Smooth muscle cell (in vitro differentiated cells): ENCODE measurements at regions not wholly inside any gene's neighbourhood (a gene's known extent, or its start where the extent isn't known, plus 50 kb on each side); places are given as distances from the start of the nearest gene placed in this dataset.

Source experiments
- DNase-seq: peaks from one replicate; lab custom pipeline; 2025; ENCODE audit not compliant: unreplicated experiment; lab: John Stamatoyannopoulos, UW
- H2AFZ ChIP-seq: fragments of 200-600 bp; sonication (generic); 2 replicates; pipeline ENCODE4 v1.6.0; 2016; ENCODE audit warnings: antibody characterized with exemption, low read depth, mild to moderate bottlenecking
- H3F3A ChIP-seq: fragments of 200-600 bp; sonication (generic); 2 replicates; pipeline ENCODE4 v1.6.0; 2017; ENCODE audit warnings: antibody characterized with exemption, low read depth
- H3K27ac ChIP-seq: fragments of 200-600 bp; sonication (generic); 2 replicates; pipeline ENCODE4 v1.5.1; 2016; ENCODE audit warnings: low read depth, mild to moderate bottlenecking
- H3K27me3 ChIP-seq: fragments of 200-600 bp; sonication (generic); 2 replicates; pipeline ENCODE4 v1.6.1; 2016; ENCODE audit warnings: low read depth, mild to moderate bottlenecking
- H3K36me3 ChIP-seq: fragments of 200-600 bp; sonication (generic); 2 replicates; pipeline ENCODE4 v1.5.1; 2016; ENCODE audit warnings: low read depth
- H3K4me1 ChIP-seq: fragments of 200-600 bp; sonication (generic); 2 replicates; pipeline ENCODE4 v1.5.1; 2016; ENCODE audit warnings: low read depth
- H3K4me2 ChIP-seq: fragments of 200-600 bp; sonication (generic); 2 replicates; pipeline ENCODE4 v1.6.0; 2016; ENCODE audit warnings: mild to moderate bottlenecking
- H3K4me3 ChIP-seq: fragments of 200-600 bp; sonication (generic); 2 replicates; pipeline ENCODE4 v1.5.1; 2016; ENCODE audit warnings: mild to moderate bottlenecking
- H3K79me2 ChIP-seq: fragments of 200-600 bp; sonication (generic); 2 replicates; pipeline ENCODE4 v1.6.0; 2016; ENCODE audit warnings: low read depth, mild to moderate bottlenecking
- H3K9ac ChIP-seq: fragments of 200-600 bp; sonication (generic); 2 replicates; pipeline ENCODE4 v1.6.0; 2016; ENCODE audit warnings: low read depth
- H3K9me3 ChIP-seq: fragments of 200-600 bp; sonication (generic); replicated peaks from 2 replicates; pipeline ENCODE4 v1.5.1; 2016; ENCODE audit warnings: low read depth
- H4K20me1 ChIP-seq: fragments of 200-600 bp; sonication (generic); 2 replicates; pipeline ENCODE4 v1.6.0; 2016; ENCODE audit warnings: low read depth
- WGBS: methylation state at CpG from one replicate; pipeline ENCODE4 v1.1.7; 2016; ENCODE audit warnings: low lambda C conversion rate; 5-methylcytosine and 5-hydroxymethylcytosine counted together
- TF ChIP-seq, protein P1 (sequence below): fragments of 200-600 bp; sonication (generic); IDR thresholded peaks from 2 replicates; pipeline ENCODE4 v1.5.1; 2017; ENCODE audit warnings: borderline replicate concordance, mild to moderate bottlenecking, antibody characterized with exemption; ENCODE audit not compliant: insufficient read depth, poor library complexity, severe bottlenecking

DNA sequence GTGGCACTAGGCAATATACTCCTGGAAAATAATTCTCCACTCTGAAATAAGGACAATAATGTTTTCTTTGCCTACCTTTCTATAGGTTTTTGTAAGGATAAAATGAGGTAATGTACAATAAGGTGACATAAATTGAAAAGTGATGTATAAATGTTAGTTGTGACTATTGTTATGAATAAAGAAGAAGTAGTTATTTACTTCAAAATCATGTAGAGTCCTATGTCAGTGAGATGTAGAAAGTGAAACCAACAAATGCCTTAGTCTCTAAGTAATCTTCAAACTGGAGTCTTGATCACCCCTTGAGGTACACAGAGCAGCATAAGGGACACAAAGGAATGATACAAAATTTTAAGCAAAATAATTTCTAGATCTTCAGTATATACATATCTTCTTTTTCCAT is 60.3 kb upstream of the TP63 start:
- no peaks in the 10 kb centered on the region for H3F3A ChIP-seq
- no peak overlapping the region for H3K27ac ChIP-seq
- no peaks in the 10 kb centered on the region for H3K27me3 ChIP-seq
- no peak overlapping the region for H3K4me3 ChIP-seq
- no peak overlapping the region for H3K9ac ChIP-seq
- H3K4me1 ChIP-seq: no peaks in the 10 kb centered on the region
- H2AFZ ChIP-seq: no peak overlapping the region
- no peaks in the 10 kb centered on the region for H3K79me2 ChIP-seq
- H3K4me2 ChIP-seq: no peak overlapping the region
- TF ChIP-seq, protein P1, sequence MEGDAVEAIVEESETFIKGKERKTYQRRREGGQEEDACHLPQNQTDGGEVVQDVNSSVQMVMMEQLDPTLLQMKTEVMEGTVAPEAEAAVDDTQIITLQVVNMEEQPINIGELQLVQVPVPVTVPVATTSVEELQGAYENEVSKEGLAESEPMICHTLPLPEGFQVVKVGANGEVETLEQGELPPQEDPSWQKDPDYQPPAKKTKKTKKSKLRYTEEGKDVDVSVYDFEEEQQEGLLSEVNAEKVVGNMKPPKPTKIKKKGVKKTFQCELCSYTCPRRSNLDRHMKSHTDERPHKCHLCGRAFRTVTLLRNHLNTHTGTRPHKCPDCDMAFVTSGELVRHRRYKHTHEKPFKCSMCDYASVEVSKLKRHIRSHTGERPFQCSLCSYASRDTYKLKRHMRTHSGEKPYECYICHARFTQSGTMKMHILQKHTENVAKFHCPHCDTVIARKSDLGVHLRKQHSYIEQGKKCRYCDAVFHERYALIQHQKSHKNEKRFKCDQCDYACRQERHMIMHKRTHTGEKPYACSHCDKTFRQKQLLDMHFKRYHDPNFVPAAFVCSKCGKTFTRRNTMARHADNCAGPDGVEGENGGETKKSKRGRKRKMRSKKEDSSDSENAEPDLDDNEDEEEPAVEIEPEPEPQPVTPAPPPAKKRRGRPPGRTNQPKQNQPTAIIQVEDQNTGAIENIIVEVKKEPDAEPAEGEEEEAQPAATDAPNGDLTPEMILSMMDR: no peak
- no peak for DNase-seq
- no peaks in the 10 kb centered on the region for H3K9me3 ChIP-seq
- H3K36me3 ChIP-seq: no peaks in the 10 kb centered on the region
- no peaks in the 10 kb centered on the region for H4K20me1 ChIP-seq

DNA sequence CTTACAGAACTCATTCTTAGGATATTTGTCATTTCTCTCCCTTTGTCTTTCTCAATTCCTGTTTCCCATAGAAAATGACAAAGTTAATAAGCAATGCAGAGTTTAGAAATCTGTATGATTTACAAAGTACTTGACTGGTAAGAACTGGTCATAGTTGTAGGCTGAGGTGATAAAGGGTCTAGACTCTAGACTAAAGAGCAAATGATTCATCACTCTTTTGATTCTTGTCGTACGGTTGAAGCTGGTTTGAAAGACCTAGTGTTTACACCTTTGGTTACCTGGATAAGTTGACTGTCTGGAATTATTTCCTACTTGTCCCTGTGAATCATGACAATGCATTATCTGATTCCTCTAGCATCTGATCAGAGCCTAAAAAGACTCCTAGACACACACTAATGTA is 58.9 kb upstream of the TP63 start:
- TF ChIP-seq, protein P1: no peak
- peak overlapping the region; percentile 48 for H3K4me2 ChIP-seq

DNA sequence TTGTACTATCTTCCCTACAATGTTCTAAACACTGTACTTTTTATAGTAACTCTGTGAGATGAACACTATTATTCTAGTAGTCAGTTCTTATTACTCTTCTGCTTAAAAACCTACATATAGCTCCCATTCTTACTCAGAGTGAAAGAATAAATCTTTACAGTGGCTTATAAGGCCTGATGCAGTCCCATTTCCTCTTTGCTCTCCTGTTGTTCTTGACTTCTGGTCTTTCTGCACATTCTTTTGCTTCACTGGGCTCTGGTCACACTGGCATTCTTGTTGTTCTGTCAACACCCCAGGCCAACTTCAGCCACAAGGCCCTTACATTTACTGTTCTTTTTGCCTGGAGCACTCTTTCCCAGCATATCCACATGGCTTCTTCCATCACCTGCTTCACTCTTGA is 58.2 kb upstream of the TP63 start:
- Histone ChIP-seq H3K4me1 (no peaks in the 10 kb centered on the region), H3K4me2 (peak overlapping the region; percentile 48), H4K20me1 (no peaks in the 10 kb centered on the region), H3K79me2 (no peaks in the 10 kb centered on the region), H3K9me3 (no peaks in the 10 kb centered on the region), H3K9ac (peak overlapping the region; percentile 56), H3K27ac (peak overlapping the region; percentile 90), H3F3A (no peaks in the 10 kb centered on the region), H3K27me3 (no peaks in the 10 kb centered on the region), H3K4me3 (no peak overlapping the region), H3K36me3 (no peaks in the 10 kb centered on the region), H2AFZ (no peak overlapping the region)
- no peak for DNase-seq
- TF ChIP-seq, protein P1: no peak

More for the DNA sequence above, 58.9 kb upstream of the TP63 start:
- H3K27ac ChIP-seq: peak overlapping the region; percentile 90
- no peaks in the 10 kb centered on the region for H3K36me3 ChIP-seq
- peak overlapping the region; percentile 56 for H3K9ac ChIP-seq
- no peak for DNase-seq
- H3K4me3 ChIP-seq: no peak overlapping the region
- WGBS: 19% methylated on average over 2 of the region's 2 CpGs
- H3K27me3 ChIP-seq: no peaks in the 10 kb centered on the region
- no peak overlapping the region for H2AFZ ChIP-seq
- no peaks in the 10 kb centered on the region for H3K9me3 ChIP-seq
- H3K4me1 ChIP-seq: no peaks in the 10 kb centered on the region
- no peaks in the 10 kb centered on the region for H3K79me2 ChIP-seq
- no peaks in the 10 kb centered on the region for H3F3A ChIP-seq
- no peaks in the 10 kb centered on the region for H4K20me1 ChIP-seq

DNA sequence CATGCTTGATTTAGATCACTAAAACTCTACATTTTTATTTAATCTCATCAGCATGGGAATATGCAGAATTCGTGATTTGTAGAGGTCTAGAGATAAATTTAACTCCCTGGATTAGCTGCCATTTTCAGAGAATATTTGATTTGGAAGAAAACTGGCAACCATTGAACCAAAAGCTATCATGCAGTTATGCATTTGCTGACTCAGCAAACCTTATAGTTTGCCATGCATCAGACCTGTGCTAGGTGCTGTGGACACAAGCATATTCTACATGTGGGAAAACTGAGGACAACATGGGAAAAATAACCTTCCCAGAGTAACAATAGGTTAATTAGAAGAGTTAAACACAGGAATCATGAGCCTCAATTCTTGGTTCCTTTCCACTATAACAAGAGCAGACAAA is 54.7 kb upstream of the TP63 start:
- Histone ChIP-seq H3K4me1 (no peaks in the 10 kb centered on the region), H3K27me3 (no peaks in the 10 kb centered on the region), H3K4me2 (no peak overlapping the region), H2AFZ (no peak overlapping the region), H3K36me3 (no peaks in the 10 kb centered on the region), H4K20me1 (no peaks in the 10 kb centered on the region), H3F3A (no peaks in the 10 kb centered on the region), H3K9ac (no peak overlapping the region), H3K9me3 (no peaks in the 10 kb centered on the region), H3K79me2 (no peaks in the 10 kb centered on the region), H3K27ac (no peak overlapping the region), H3K4me3 (no peak overlapping the region)
- WGBS: 77% methylated on average over 1 of the region's 1 CpG
- TF ChIP-seq, protein P1: no peak
- DNase-seq: no peak
